Colonic mucosa (tissue), 4 donors: ENCODE measurements at regions not wholly inside any gene's neighbourhood (a gene's known extent, or its start where the extent isn't known, plus 50 kb on each side); places are given as distances from the start of the nearest gene placed in this dataset.

Experiments
- DNase-seq: peaks from one replicate; pipeline ENCODE4 v3.0.0-alpha.2; 2020
- H3K27ac ChIP-seq: fragments of 200-600 bp; one replicate; pipeline ENCODE4 v1.8.0; 2021
- H3K27me3 ChIP-seq: fragments of 200-600 bp; one replicate; pipeline ENCODE4 v1.8.0; 2021
- H3K36me3 ChIP-seq: fragments of 200-600 bp; one replicate; pipeline ENCODE4 v1.8.0; 2021
- H3K4me1 ChIP-seq: fragments of 200-600 bp; one replicate; pipeline ENCODE4 v1.8.0; 2021; ENCODE audit warnings: mild to moderate bottlenecking
- H3K4me3 ChIP-seq: fragments of 200-600 bp; one replicate; pipeline ENCODE4 v1.8.0; 2021
- H3K9ac ChIP-seq, 2 donors: one replicate each; pipeline ENCODE4 v1.7.0; 2013; ENCODE audit warnings: control low read depth in 2 of 2, low read depth in 2 of 2, low read length in 2 of 2
- H3K9me3 ChIP-seq: fragments of 200-600 bp; one replicate; pipeline ENCODE4 v1.8.0; 2021
- intact Hi-C: fragments of 100-400 bp; cut with DNase I; formaldehyde crosslinking; loops from one replicate; pipeline ENCODE4 v1.14.1; 2022
- TF ChIP-seq, protein P1 (sequence below): fragments of 200-600 bp; IDR thresholded peaks from one replicate; pipeline ENCODE4 v1.8.0; 2022; ENCODE audit warnings: antibody characterized with exemption, mild to moderate bottlenecking
- donor health status: healthy.
- donor health status: DM: no; HTN: no; CAD: no.
- donor health status: DM: no; HTN: no; CAD: no.

GRCh38 chr15:62900071-62900802, 142.3 kb upstream of the TPM1 start:
- Histone ChIP-seq H3K27ac (no peak overlapping the region), H3K4me1 (peaks cover 8% of the 10 kb centered on the region)

DNA sequence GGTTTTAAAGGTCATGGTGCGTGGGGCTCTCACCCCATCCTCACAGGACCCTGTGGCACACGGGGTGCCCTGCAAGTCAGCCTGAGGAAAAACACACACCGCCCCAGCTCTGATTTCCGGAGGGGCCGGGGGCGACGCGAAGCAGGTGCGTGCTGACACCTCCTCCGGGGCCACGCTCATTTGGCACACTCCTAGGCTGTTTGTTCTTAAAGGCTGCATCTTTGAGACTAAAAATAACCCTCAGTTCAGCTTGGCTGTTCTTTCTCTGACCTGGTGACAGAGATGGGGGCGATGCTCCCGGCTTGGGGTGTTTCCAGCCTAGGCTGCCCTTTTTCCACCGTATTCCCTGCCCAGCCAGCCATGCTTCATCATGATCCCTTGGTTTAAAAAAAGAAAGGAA, 141.5 kb upstream of the TPM1 start:
- Histone ChIP-seq H3K27ac (no peak overlapping the region), H3K4me3 (no peak overlapping the region), H3K27me3 (no peaks in the 10 kb centered on the region), H3K4me1 (peaks cover 8% of the 10 kb centered on the region), H3K36me3 (no peaks in the 10 kb centered on the region), H3K9ac (no peak overlapping the region), H3K9me3 (no peaks in the 10 kb centered on the region)
- intact Hi-C loops: loop anchor here (10.0 kb wide), 1 partner anchor 84 kb away; no protein-coding TSS in a partner anchor
- DNase-seq: no peak
- TF ChIP-seq, protein P1, sequence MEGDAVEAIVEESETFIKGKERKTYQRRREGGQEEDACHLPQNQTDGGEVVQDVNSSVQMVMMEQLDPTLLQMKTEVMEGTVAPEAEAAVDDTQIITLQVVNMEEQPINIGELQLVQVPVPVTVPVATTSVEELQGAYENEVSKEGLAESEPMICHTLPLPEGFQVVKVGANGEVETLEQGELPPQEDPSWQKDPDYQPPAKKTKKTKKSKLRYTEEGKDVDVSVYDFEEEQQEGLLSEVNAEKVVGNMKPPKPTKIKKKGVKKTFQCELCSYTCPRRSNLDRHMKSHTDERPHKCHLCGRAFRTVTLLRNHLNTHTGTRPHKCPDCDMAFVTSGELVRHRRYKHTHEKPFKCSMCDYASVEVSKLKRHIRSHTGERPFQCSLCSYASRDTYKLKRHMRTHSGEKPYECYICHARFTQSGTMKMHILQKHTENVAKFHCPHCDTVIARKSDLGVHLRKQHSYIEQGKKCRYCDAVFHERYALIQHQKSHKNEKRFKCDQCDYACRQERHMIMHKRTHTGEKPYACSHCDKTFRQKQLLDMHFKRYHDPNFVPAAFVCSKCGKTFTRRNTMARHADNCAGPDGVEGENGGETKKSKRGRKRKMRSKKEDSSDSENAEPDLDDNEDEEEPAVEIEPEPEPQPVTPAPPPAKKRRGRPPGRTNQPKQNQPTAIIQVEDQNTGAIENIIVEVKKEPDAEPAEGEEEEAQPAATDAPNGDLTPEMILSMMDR: no peak

More at GRCh38 chr15:62900071-62900802, 142.3 kb upstream of the TPM1 start:
- intact Hi-C loops: loop anchor here (10.0 kb wide), 1 partner anchor 85 kb away; no protein-coding TSS in a partner anchor
- H3K27me3 ChIP-seq: no peaks in the 10 kb centered on the region
- no peak for DNase-seq
- no peak overlapping the region for H3K4me3 ChIP-seq
- H3K9me3 ChIP-seq: no peaks in the 10 kb centered on the region
- TF ChIP-seq, protein P1: no peak
- H3K36me3 ChIP-seq: no peaks in the 10 kb centered on the region
- H3K9ac ChIP-seq: no peak overlapping the region

DNA sequence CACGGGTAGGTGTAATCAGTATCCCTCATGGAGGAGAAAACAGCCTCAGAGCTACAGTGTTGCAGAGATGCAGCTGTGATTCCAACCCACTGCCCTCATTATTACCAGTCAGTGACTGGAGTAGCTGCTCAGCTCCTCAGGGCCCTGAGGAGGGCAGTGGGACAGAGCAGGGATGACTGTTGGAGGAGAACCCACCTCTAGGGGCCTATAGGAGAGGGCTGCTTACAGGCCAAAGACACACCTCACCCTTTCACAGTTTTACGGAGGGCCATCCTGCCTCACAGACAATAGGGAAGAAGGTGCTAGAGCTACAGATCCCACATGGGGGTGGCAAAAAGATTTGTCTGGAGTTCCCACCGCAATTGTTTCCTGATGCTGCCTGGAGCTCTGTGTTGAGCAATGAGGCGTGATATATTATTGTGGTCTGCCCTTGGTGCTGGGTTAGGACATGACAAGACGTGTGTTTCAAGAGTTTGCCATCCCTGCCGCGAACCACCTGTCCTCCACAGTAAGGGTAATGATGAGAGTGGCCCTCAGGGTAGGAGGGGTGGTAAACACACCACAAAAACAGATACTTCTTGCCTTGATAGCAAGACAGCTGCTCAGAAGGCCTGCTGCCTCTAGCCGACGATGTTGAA, 140.5 kb upstream of the TPM1 start:
- no peaks in the 10 kb centered on the region for H3K27me3 ChIP-seq
- no peak for DNase-seq
- intact Hi-C loops: loop anchor here (10.0 kb wide), 1 partner anchor 83 kb away; no protein-coding TSS in a partner anchor
- no peaks in the 10 kb centered on the region for H3K4me1 ChIP-seq
- no peaks in the 10 kb centered on the region for H3K9me3 ChIP-seq
- H3K4me3 ChIP-seq: no peak overlapping the region
- no peak overlapping the region for H3K27ac ChIP-seq
- no peaks in the 10 kb centered on the region for H3K36me3 ChIP-seq
- H3K9ac ChIP-seq: no peak overlapping the region
- TF ChIP-seq, protein P1: no peak

DNA sequence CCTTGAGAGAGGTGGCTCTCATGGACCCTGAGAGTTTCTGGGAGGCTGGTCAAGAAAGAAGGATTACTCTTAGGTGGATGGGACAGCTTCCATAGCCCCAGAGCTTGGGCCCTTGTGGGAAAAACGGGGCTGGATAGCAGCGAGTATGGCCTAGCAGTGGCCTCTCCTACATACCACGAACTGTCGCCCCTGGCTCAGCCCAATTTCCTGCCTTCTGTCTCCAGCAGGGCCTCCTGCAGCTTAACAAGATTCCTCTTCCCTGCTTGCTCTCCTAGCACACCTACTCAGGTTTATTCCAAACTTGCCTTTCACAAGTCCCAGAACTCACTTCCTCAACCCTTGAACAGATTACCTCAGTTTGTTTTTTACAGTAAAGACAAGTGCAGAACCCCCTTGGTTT, 139.7 kb upstream of the TPM1 start:
- intact Hi-C loops: loop anchor here (10.0 kb wide), 1 partner anchor 82 kb away; no protein-coding TSS in a partner anchor
- H3K27ac ChIP-seq: no peak overlapping the region

DNA sequence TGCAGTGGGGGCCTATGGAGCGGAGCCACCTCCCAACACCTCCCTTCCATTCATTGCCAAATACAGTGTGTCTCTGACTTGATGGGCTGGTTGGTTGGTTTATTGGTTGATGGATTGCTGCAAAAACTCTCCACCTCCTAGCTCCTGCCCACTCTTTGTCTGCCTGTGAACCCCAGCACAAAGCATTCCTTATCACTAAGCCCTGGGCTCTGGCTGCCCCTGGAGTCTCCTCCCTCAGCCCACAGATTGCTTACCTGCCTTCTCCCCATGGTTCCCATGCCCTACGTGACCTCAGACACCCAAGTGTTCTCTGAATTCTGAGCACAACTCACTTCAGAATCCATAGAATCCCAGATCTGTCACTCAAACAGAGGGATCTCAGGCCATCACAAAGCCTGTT, 139.1 kb upstream of the TPM1 start:
- Histone ChIP-seq H3K4me1 (no peaks in the 10 kb centered on the region), H3K9me3 (no peaks in the 10 kb centered on the region), H3K36me3 (no peaks in the 10 kb centered on the region), H3K4me3 (no peak overlapping the region), H3K27me3 (no peaks in the 10 kb centered on the region), H3K27ac (no peak overlapping the region), H3K9ac (no peak overlapping the region)
- intact Hi-C loops: loop anchor here (10.0 kb wide), 1 partner anchor 81 kb away; no protein-coding TSS in a partner anchor
- TF ChIP-seq, protein P1: no peak
- no peak for DNase-seq

More for the DNA sequence above, 139.7 kb upstream of the TPM1 start:
- no peaks in the 10 kb centered on the region for H3K9me3 ChIP-seq
- DNase-seq: no peak
- H3K4me3 ChIP-seq: no peak overlapping the region
- no peaks in the 10 kb centered on the region for H3K4me1 ChIP-seq
- no peaks in the 10 kb centered on the region for H3K27me3 ChIP-seq
- TF ChIP-seq, protein P1: no peak
- no peak overlapping the region for H3K9ac ChIP-seq
- no peaks in the 10 kb centered on the region for H3K36me3 ChIP-seq
